Smooth muscle cell of the brain vasculature (primary cell): ENCODE measurements at regions not wholly inside any gene's neighbourhood (a gene's known extent, or its start where the extent isn't known, plus 50 kb on each side); places are given as distances from the start of the nearest gene placed in this dataset.
"Not testable (repeated sequence)": the region's sequence is repeated elsewhere in the genome, so short reads cannot be mapped to it uniquely, and the experiment has no call there.

Experiments used
- DNase-seq: peaks from one replicate; pipeline ENCODE4 v3.0.0-alpha.2; 2012; ENCODE audit warnings: low read depth, low spot score

DNA sequence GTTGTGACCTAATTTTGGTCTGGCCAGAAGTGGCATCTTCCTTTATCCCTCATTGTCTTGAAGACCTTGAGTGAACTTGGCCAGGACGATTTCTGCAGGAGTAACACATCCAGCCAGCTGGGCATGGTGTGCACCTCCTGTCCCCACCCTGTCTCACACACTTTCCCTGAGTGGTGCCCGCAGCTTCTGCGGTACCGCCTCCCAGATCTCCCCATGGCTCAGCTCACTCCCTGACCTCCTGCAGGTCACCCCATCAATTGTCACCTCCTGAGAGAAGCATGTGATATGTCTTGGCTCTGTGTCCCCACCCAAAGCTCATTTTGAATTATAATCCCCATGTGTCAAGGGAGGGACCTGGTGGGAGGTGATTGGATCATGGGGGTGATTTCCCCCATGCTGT lies 50.2 kb upstream of the TP53I11 start:
- no peak for DNase-seq

- DNase-seq = no peak
Measured at GRCh38 chr11:45001466-45002165, 50.9 kb upstream of the TP53I11 start.

DNA sequence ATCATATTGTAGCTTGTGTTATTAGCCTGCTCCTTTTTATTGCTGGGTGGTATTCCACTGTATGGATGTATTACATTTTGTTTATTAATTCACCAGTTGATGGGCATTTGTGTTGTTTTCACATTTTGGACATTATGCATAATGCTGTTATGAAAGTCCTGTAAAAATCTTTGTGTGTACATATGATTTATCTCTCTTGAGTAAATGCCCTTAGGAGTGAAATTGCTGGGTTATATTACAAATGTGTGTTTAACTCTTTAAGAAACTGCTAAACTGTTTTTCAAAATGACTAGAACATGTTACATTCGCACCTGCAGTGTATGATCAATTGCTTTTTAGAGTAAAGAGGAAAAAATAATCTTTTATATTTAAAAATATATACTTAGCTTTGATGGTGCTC lies 54.4 kb upstream of the TP53I11 start:
- no peak for DNase-seq

GRCh38 chr11:45007011-45007410 lies 56.3 kb upstream of the TP53I11 start:
- no peak for DNase-seq

GRCh38 chr11:45015983-45016382 lies 65.3 kb upstream of the TP53I11 start:
- not testable (repeated sequence) for DNase-seq

GRCh38 chr11:45016446-45016845 lies 65.8 kb upstream of the TP53I11 start:
- DNase-seq = not testable (repeated sequence)

DNA sequence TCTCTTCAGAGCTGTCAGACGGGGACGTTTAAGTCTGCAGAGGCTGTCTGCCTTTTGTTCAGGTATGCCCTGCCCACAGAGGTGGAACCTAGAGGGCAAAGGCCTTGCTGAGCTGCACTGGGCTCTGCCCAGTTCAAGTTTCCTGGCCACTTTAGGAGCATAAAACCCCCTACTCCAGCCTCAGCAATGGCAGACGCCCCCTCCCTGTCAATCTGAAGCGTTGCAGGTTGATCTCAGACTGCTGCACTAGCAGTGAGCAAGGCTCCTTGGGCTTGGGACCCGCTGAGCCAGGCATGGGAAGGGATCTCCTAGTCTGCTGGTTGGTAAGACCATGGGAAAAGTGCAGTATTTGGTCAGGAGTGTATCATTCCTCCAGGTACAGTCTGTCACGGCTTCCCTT lies 66.6 kb upstream of the TP53I11 start:
- no peak for DNase-seq

DNA sequence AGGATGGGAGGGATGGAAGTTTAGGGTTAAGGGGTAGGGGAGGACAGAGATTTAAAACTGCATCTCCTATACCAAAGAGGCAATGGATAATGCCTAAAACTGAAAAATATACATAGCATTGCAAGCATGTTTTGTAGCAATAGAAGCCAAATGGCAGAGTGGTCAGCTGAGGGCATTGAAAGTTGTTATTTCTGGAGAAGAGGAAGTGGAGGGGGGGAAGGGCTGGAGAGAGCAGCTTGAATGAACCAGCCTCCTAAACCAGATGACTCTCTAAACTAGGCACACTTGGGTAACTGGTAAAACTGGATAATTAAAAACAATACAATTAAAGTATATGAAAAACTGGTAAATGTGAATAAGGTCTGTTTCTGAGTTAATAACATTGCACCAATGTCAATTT lies 70.3 kb upstream of the TP53I11 start:
- no peak for DNase-seq

DNA sequence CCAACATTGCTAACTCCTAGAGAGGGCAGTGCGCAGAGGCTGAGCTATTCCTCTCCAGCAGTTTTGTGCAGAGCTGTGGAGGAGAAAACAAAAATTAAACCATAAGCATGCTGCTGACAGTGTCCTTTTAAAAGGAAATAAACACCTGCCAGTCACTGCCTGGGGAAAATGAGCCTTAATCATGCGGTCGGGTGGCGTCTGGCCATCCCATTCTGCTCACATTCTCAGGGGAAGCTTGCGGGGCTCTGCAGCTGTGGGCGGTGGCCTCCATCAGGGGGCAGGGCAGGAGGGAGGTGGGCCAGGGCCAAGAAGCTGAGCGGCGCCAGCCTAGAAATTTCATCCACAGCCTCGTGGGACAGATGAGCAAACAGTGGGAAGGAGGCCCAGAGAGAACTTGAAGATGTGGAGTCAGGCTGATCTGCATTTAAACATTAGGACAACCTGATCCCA lies 71.0 kb upstream of the TP53I11 start:
- DNase-seq = no peak

GRCh38 chr11:45022294-45023064 lies 71.8 kb upstream of the TP53I11 start:
- DNase-seq = no peak

GRCh38 chr11:45023065-45023365 lies 72.3 kb upstream of the TP53I11 start:
- no peak for DNase-seq

- no peak for DNase-seq
Measured at GRCh38 chr11:45024316-45024715, 73.6 kb upstream of the TP53I11 start.

- DNase-seq = no peak
Measured at GRCh38 chr11:45024846-45025588, 74.3 kb upstream of the TP53I11 start.

GRCh38 chr11:45025716-45026492 lies 75.2 kb upstream of the TP53I11 start:
- DNase-seq = no peak

DNA sequence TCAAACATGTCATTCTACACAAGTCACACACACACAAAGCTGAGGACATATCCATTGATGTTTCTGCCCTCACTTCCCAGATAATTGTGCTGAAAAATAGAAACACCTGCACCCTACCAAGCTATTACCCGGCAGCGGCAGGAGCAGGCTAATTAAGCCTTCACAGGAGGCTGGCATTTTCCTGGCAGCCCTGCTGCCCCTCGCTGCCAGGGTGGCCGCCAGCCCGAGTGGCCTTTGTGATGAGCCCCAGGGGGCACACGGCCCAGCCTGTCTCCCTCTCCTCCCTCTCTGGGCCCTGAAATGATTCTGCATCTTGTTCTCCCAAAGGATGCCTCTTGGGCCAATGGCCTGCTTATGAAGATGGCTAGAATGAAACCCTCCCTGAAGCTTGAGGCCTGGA lies 76.2 kb upstream of the TP53I11 start:
- DNase-seq = no peak

GRCh38 chr11:45027312-45027711 lies 76.6 kb upstream of the TP53I11 start:
- no peak for DNase-seq

- DNase-seq = no peak
Measured at GRCh38 chr11:45028911-45029682, 78.4 kb upstream of the TP53I11 start.

- no peak for DNase-seq
Measured at GRCh38 chr11:45030778-45031177, 80.1 kb upstream of the TP53I11 start.

- DNase-seq = no peak
Measured at GRCh38 chr11:45031912-45032519, 81.3 kb upstream of the TP53I11 start.

- DNase-seq = no peak
Measured at GRCh38 chr11:45035413-45035812, 84.7 kb upstream of the TP53I11 start.

GRCh38 chr11:45036010-45036409 lies 85.3 kb upstream of the TP53I11 start:
- no peak for DNase-seq
